ENCODE measurements at regions not wholly inside any gene's neighbourhood (a gene's known extent, or its start where the extent isn't known, plus 50 kb on each side); places are given as distances from the start of the nearest gene placed in this dataset.

DNA sequence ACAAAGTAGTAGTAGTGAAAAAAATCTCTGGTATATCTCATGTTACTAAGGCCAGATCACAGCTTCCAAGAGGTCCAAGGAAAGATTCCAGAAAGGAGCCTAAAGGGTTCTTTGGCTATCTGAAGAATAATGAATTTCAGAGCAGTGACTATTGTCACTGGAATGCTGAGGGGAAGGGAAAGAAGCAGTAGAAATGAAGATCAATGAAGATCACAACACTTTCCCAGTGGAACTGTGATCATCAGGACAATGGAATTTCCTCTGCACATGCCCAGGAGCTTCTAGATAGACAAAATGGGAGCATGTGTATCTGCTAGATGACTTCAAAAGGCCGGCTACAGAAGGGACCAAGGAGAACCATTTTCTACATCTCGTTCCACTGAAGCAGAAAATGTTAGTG is 219.5 kb upstream of the PHYHIPL start:
- DNase-seq (ENCODE audit: extremely low spot score): no peak
- CTCF ChIA-PET: no interaction called here

DNA sequence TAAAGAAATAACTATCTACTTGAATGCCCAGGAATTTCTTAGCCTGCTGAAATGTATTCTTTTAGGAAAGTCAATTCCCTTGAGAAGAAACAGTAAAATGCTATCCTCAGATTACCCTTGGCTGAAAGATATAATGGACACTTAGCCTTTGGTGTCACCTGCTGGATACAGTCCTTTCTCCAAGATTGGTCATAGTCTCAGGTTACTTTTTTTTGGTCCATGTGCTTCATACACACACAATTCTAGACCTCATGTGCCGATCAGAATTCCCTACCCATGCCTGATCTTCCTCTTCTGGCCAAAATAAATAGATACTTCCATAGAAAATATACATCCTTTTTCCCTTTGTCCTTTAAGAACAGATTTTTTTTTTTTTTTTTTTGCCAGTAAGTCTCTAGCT is 218.9 kb upstream of the PHYHIPL start:
- CTCF ChIA-PET: no interaction called here
- DNase-seq (ENCODE audit: extremely low spot score): no peak
- POLR2A ChIA-PET: no interaction called here
- TF ChIP-seq ELF4 (IDR thresholded peaks at IDR 0.05) (no peak), BHLHE40 (IDR thresholded peaks at IDR 0.05; ENCODE audit: borderline replicate concordance) (no peak), SP1 (IDR thresholded peaks at IDR 0.05) (no peak), LEF1 (IDR thresholded peaks at IDR 0.05; ENCODE audit: borderline replicate concordance) (no peak), FOXK2 (IDR thresholded peaks at IDR 0.05) (no peak), SUZ12 (IDR thresholded peaks at IDR 0.05) (no peak), FOXA1 (IDR thresholded peaks at IDR 0.05) (no peak), L3MBTL2 (conservative IDR thresholded peaks at IDR 0.05) (no peak), CTBP1 (IDR thresholded peaks at IDR 0.05; ENCODE audit: borderline replicate concordance) (no peak), FOXM1 (IDR thresholded peaks at IDR 0.05; ENCODE audit: borderline replicate concordance) (no peak), TARDBP (IDR thresholded peaks at IDR 0.05) (no peak), HDGF (IDR thresholded peaks at IDR 0.05; ENCODE audit: borderline replicate concordance) (no peak), ZNF384 (IDR thresholded peaks at IDR 0.05) (no peak), NFRKB (IDR thresholded peaks at IDR 0.05) (no peak), ARNT (IDR thresholded peaks at IDR 0.05) (no peak)
- TF ChIP-seq, protein P1, sequence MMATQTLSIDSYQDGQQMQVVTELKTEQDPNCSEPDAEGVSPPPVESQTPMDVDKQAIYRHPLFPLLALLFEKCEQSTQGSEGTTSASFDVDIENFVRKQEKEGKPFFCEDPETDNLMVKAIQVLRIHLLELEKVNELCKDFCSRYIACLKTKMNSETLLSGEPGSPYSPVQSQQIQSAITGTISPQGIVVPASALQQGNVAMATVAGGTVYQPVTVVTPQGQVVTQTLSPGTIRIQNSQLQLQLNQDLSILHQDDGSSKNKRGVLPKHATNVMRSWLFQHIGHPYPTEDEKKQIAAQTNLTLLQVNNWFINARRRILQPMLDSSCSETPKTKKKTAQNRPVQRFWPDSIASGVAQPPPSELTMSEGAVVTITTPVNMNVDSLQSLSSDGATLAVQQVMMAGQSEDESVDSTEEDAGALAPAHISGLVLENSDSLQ (IDR thresholded peaks at IDR 0.05): no peak

More for the DNA sequence above, 219.5 kb upstream of the PHYHIPL start:
- POLR2A ChIA-PET: no interaction called here
- TF ChIP-seq TARDBP (IDR thresholded peaks at IDR 0.05) (no peak), HDGF (IDR thresholded peaks at IDR 0.05; ENCODE audit: borderline replicate concordance) (no peak), CTBP1 (IDR thresholded peaks at IDR 0.05; ENCODE audit: borderline replicate concordance) (no peak), FOXM1 (IDR thresholded peaks at IDR 0.05; ENCODE audit: borderline replicate concordance) (no peak), FOXA1 (IDR thresholded peaks at IDR 0.05) (no peak), ELF4 (IDR thresholded peaks at IDR 0.05) (no peak), ZNF384 (IDR thresholded peaks at IDR 0.05) (no peak), ARNT (IDR thresholded peaks at IDR 0.05) (no peak)

DNA sequence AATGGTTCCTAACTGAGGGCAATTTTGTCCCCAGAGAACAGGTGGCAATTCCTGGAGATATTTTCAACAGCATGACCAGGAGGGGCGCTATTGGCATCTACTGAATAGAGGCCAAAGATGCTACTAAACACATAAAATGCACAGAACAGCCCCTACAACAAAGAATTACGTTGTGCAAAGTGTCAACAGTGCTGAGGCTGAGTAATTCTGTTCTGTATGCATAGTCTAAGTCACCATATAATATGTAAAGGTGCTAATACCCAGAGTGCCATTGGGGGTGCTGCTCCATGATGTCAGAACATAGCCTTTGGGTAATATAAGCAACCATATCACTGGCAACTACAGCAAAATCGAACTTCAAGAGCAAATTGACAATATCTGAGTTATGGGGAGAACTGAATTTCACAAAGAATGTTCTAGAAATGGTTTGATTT is 213.3 kb upstream of the PHYHIPL start:
- POLR2A ChIA-PET: no interaction called here
- no peak for TF ChIP-seq TARDBP (IDR thresholded peaks at IDR 0.05)
- no peak for TF ChIP-seq FOXM1 (IDR thresholded peaks at IDR 0.05; ENCODE audit: borderline replicate concordance)
- TF ChIP-seq ZNF384 (IDR thresholded peaks at IDR 0.05): no peak
- TF ChIP-seq LEF1 (IDR thresholded peaks at IDR 0.05; ENCODE audit: borderline replicate concordance): no peak
- TF ChIP-seq CTBP1 (IDR thresholded peaks at IDR 0.05; ENCODE audit: borderline replicate concordance): no peak
- no peak for TF ChIP-seq HDGF (IDR thresholded peaks at IDR 0.05; ENCODE audit: borderline replicate concordance)
- TF ChIP-seq FOXA1 (IDR thresholded peaks at IDR 0.05): no peak
- TF ChIP-seq SUZ12 (IDR thresholded peaks at IDR 0.05): no peak
- CTCF ChIA-PET: no interaction called here
- DNase-seq (ENCODE audit: extremely low spot score): no peak

DNA sequence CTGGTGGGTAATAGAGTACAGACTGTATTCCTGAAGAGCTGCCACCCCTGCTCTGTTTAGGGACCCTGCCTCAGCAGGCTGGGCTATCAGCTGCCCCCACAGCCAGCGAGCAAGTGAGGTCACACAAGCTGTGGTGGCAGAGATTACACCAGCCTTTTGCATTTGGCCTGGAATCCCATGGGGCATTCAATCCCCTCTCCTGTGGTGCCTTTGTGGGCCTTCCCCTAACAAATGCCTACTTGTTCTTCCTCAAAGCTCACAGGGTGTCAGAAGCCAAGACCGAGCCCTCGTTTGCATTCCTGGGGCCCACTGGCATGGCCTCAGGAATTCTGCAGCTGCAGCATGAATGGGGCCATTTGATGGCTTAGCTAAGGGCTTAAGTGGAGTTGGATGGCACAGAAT is 212.7 kb upstream of the PHYHIPL start:
- ChIA-PET CTCF (no interaction called here), POLR2A (no interaction called here)
- TF ChIP-seq ELF4 (IDR thresholded peaks at IDR 0.05) (no peak), SUZ12 (IDR thresholded peaks at IDR 0.05) (no peak), ZNF384 (IDR thresholded peaks at IDR 0.05) (no peak), BHLHE40 (IDR thresholded peaks at IDR 0.05; ENCODE audit: borderline replicate concordance) (no peak)
- DNase-seq (ENCODE audit: extremely low spot score): no peak

DNA sequence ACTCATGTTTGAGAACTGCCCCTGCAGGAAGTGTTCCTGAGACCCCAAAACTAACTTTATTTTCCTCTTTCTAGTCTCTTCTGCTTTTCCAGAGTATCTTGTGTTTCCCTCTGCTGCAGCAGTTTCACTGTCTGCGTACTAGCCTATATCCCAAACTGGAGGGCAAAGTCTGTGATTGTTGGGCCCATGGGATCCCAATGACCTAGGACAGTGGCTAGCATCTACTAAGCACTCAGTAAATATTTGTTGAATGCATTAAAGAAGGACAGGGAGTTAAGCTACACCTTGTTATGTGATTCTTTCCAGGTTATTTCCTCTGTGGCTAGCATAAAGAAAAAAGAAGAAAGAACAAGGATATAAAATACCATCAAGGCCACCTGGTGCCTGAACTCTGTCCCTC is 210.6 kb upstream of the PHYHIPL start:
- CTCF ChIA-PET: no interaction called here
- TF ChIP-seq BHLHE40 (IDR thresholded peaks at IDR 0.05; ENCODE audit: borderline replicate concordance): no peak
- TF ChIP-seq ARNT (IDR thresholded peaks at IDR 0.05): no peak
- TF ChIP-seq SP1 (IDR thresholded peaks at IDR 0.05): no peak
- no peak for TF ChIP-seq CTBP1 (IDR thresholded peaks at IDR 0.05; ENCODE audit: borderline replicate concordance)
- TF ChIP-seq HDGF (IDR thresholded peaks at IDR 0.05; ENCODE audit: borderline replicate concordance): no peak
- no peak for TF ChIP-seq TARDBP (IDR thresholded peaks at IDR 0.05)
- no peak for TF ChIP-seq FOXA1 (IDR thresholded peaks at IDR 0.05)
- no peak for TF ChIP-seq FOXK2 (IDR thresholded peaks at IDR 0.05)
- no peak for TF ChIP-seq SUZ12 (IDR thresholded peaks at IDR 0.05)
- TF ChIP-seq ELF4 (IDR thresholded peaks at IDR 0.05): no peak
- TF ChIP-seq ZNF384 (IDR thresholded peaks at IDR 0.05): no peak
- no peak for TF ChIP-seq LEF1 (IDR thresholded peaks at IDR 0.05; ENCODE audit: borderline replicate concordance)
- POLR2A ChIA-PET: no interaction called here
- DNase-seq (ENCODE audit: extremely low spot score): no peak

DNA sequence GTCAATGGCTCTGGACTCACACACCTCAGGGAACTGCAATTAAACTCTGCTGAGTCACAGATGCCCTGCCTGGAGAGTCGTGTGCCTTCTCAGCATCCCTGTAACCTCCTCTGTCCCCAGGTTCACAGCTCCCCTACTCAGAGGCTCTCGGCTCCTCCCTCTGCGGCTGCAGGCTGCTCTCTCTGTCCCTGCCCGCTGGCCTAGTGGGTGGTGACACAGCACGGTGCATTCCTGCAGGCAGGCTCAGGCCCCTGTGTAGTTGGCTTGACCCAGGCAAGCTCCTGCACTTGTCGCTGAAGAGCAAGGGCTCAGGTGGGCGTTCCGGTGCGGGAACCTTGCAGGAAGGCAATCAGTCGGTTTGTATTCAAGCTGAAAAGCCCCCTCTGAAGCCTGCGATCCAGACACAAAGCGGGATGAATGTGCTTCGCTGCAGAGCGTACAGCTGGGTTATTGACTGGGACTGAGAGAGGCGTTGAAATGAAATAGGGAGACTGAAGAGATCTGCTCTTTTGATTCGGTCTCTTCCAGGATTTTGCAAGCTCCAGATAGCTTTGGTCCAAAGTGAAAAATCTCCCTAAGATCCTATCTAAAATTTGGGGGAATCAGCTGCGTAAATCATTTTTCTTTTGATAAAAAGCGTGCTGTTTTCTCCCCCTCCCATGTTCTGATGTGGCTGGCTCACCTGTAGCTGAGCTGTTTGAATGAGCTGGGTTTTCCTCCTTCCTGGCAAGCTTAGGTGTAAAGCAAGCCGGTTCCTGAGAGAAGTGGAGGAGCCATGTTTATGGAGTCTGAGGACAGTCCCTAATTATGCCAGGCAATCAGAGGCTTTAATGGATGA is 208.7 kb upstream of the PHYHIPL start:
- CTCF ChIA-PET: interaction anchor here (1.3 kb wide), 1 partner anchor 15 kb away, joined by 4 read pairs; no protein-coding TSS in a partner anchor
- peak; percentile 23 for DNase-seq (ENCODE audit: extremely low spot score)
- POLR2A ChIA-PET: no interaction called here
- no peak for TF ChIP-seq ELF4 (IDR thresholded peaks at IDR 0.05)
- no peak for TF ChIP-seq FOXM1 (IDR thresholded peaks at IDR 0.05; ENCODE audit: borderline replicate concordance)
- TF ChIP-seq FOXK2 (IDR thresholded peaks at IDR 0.05): no peak
- no peak for TF ChIP-seq SUZ12 (IDR thresholded peaks at IDR 0.05)
- no peak for TF ChIP-seq SP1 (IDR thresholded peaks at IDR 0.05)
- no peak for TF ChIP-seq CTBP1 (IDR thresholded peaks at IDR 0.05; ENCODE audit: borderline replicate concordance)
- TF ChIP-seq TARDBP (IDR thresholded peaks at IDR 0.05): no peak
- TF ChIP-seq HDGF (IDR thresholded peaks at IDR 0.05; ENCODE audit: borderline replicate concordance): no peak

DNA sequence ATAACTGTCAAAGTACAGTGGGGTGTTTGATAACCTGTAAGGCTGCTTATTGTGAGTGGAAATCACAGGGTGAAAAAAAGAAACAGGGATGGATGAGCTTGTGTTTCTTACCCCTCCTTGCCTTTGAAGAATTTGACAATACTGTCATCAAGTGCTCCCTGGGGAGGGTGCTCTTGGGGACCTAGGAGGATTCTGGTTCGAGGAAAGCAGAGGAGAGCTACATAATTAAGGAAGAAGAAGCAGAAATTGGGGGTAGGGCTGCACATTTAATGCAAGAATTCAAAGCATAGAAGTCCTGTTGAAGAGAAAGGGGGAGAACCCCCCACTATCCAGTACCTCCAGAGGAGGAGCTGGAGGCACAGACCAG is 208.1 kb upstream of the PHYHIPL start:
- ChIA-PET CTCF (interaction anchor here (1.3 kb wide), 1 partner anchor 16 kb away, joined by 4 read pairs; no protein-coding TSS in a partner anchor), POLR2A (no interaction called here)
- no peak for DNase-seq (ENCODE audit: extremely low spot score)
- no peak for TF ChIP-seq FOXK2 (IDR thresholded peaks at IDR 0.05)
- no peak for TF ChIP-seq L3MBTL2 (conservative IDR thresholded peaks at IDR 0.05)
- no peak for TF ChIP-seq ZNF384 (IDR thresholded peaks at IDR 0.05)
- TF ChIP-seq CTBP1 (IDR thresholded peaks at IDR 0.05; ENCODE audit: borderline replicate concordance): no peak
- no peak for TF ChIP-seq BHLHE40 (IDR thresholded peaks at IDR 0.05; ENCODE audit: borderline replicate concordance)
- no peak for TF ChIP-seq FOXA1 (IDR thresholded peaks at IDR 0.05)
- no peak for TF ChIP-seq TARDBP (IDR thresholded peaks at IDR 0.05)
- TF ChIP-seq ARNT (IDR thresholded peaks at IDR 0.05): no peak
- no peak for TF ChIP-seq HDGF (IDR thresholded peaks at IDR 0.05; ENCODE audit: borderline replicate concordance)
- no peak for TF ChIP-seq SP1 (IDR thresholded peaks at IDR 0.05)
- no peak for TF ChIP-seq LEF1 (IDR thresholded peaks at IDR 0.05; ENCODE audit: borderline replicate concordance)
- TF ChIP-seq SUZ12 (IDR thresholded peaks at IDR 0.05): no peak
- no peak for TF ChIP-seq NFRKB (IDR thresholded peaks at IDR 0.05)
- no peak for TF ChIP-seq ELF4 (IDR thresholded peaks at IDR 0.05)
- TF ChIP-seq FOXM1 (IDR thresholded peaks at IDR 0.05; ENCODE audit: borderline replicate concordance): no peak
- TF ChIP-seq, protein P1 (IDR thresholded peaks at IDR 0.05): no peak
